ENCODE measurements at regions not wholly inside any gene's neighbourhood (a gene's known extent, or its start where the extent isn't known, plus 50 kb on each side); places are given as distances from the start of the nearest gene placed in this dataset.
A peak's percentile ranks its signal among the peaks of the same experiment; 100 is the strongest.

DNA sequence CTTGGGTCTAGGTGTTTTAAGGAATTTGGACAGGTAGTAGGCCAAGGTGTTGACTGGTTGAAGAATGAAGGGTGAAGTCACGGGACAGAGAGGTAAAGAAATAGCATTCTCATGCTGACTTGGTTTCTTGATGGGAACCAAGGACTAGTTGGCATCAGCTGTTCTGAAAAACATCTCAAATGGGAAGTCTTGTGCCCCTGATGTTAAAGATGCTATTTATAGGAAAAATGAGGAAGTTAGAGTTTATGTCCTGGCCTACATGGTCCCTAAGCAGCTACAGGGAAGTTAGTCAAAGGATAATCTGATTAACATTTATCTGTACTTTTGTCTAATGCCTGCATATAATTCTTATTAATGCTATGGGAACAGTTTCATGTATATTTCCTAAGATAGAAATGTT lies 262.4 kb downstream of the HHIPL2 start:
- DNase-seq (no peak), ATAC-seq (no peak)
- intact Hi-C loops (cut with micrococcal nuclease) = no loop called here
- Histone ChIP-seq H3K79me2 (ENCODE audit: low read length) (no peaks in the 10 kb centered on the region), H3K9me3 (ENCODE audit: low read length) (no peaks in the 10 kb centered on the region), H3K27ac (ENCODE audit: low read length) (no peak overlapping the region), H2AFZ (ENCODE audit: low read length) (no peak overlapping the region), H3F3A (ENCODE audit: low read length, unreplicated experiment) (no peaks in the 10 kb centered on the region), H3K4me3 (ENCODE audit: low read length) (no peak overlapping the region), H3K36me3 (ENCODE audit: low read depth, low read length) (no peaks in the 10 kb centered on the region), H3K4me2 (ENCODE audit: low read length) (no peak overlapping the region), H3K9ac (ENCODE audit: low read length) (no peak overlapping the region), H3K27me3 (ENCODE audit: low read length) (no peaks in the 10 kb centered on the region), H3K9me2 (replicated peaks; ENCODE audit: low read length) (no peaks in the 10 kb centered on the region), H4K20me1 (ENCODE audit: low read length) (no peaks in the 10 kb centered on the region), H3K4me1 (ENCODE audit: insufficient read depth, low read length) (peaks cover 28% of the 10 kb centered on the region)
- TF ChIP-seq CTCF (conservative IDR thresholded peaks at IDR 0.05; ENCODE audit: low read depth, low read length) (no peak), EZH2phosphoT487 (IDR thresholded peaks at IDR 0.05; ENCODE audit: borderline replicate concordance, low read length) (no peak), EZH2 (IDR thresholded peaks at IDR 0.05; ENCODE audit: low read length, unreplicated experiment) (no peak)
- CTCF ChIA-PET = no interaction called here
- POLR2A ChIA-PET (ENCODE audit: unreplicated experiment) = no interaction called here
- no TSS peak for BruUV-seq (replicated peaks)

GRCh38 chr1:222284466-222284865 lies 263.4 kb downstream of the HHIPL2 start:
- H3K9me3 ChIP-seq (ENCODE audit: low read length) = no peaks in the 10 kb centered on the region
- BruUV-seq (replicated peaks) = no TSS peak
- no peaks in the 10 kb centered on the region for H3K79me2 ChIP-seq (ENCODE audit: low read length)
- intact Hi-C loops (cut with micrococcal nuclease) = no loop called here
- H3K4me1 ChIP-seq (ENCODE audit: insufficient read depth, low read length) = peaks cover 28% of the 10 kb centered on the region
- no peaks in the 10 kb centered on the region for H3K27me3 ChIP-seq (ENCODE audit: low read length)
- no peaks in the 10 kb centered on the region for H3K9me2 ChIP-seq (replicated peaks; ENCODE audit: low read length)
- no peaks in the 10 kb centered on the region for H3F3A ChIP-seq (ENCODE audit: low read length, unreplicated experiment)
- ATAC-seq = no peak
- H3K9ac ChIP-seq (ENCODE audit: low read length) = no peak overlapping the region
- TF ChIP-seq CTCF (conservative IDR thresholded peaks at IDR 0.05; ENCODE audit: low read depth, low read length) (no peak), EZH2phosphoT487 (IDR thresholded peaks at IDR 0.05; ENCODE audit: borderline replicate concordance, low read length) (no peak), EZH2 (IDR thresholded peaks at IDR 0.05; ENCODE audit: low read length, unreplicated experiment) (no peak)
- no peak overlapping the region for H3K27ac ChIP-seq (ENCODE audit: low read length)
- H3K4me3 ChIP-seq (ENCODE audit: low read length) = no peak overlapping the region
- no peaks in the 10 kb centered on the region for H4K20me1 ChIP-seq (ENCODE audit: low read length)
- no peaks in the 10 kb centered on the region for H3K36me3 ChIP-seq (ENCODE audit: low read depth, low read length)
- no peak overlapping the region for H2AFZ ChIP-seq (ENCODE audit: low read length)
- no peak for DNase-seq
- POLR2A ChIA-PET (ENCODE audit: unreplicated experiment) = no interaction called here
- no peak overlapping the region for H3K4me2 ChIP-seq (ENCODE audit: low read length)
- CTCF ChIA-PET = interaction anchor here (0.7 kb wide), 1 partner anchor 117 kb away, joined by 3 read pairs; no protein-coding TSS in a partner anchor

DNA sequence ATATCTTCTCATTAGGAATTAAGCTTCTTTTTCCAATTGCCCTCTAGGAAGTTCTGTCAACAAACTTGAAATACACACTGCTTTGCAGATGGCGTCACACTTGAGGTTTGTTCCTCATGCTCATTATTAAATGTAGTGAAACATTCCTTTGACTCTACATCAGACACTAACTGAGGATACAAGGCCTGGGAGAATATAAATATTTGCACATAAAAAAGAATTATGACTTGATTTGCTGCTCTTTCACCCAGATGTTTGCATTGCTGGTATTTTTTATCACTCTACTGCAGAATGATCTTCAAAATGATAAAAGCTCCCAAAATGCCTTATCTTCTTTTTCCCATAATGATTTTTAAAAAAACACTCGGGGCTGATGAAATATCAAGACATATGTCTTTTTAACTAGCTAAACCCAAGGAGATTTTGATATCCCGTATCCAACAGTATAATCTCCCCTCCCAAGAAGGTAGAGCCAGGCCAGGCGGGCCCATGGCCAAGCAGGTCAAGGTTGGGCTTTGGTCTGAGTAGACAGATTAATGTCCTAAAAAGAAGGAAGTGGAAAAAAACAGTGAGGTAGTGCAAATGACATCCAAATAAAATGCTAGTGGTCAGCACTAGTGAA lies 264.6 kb downstream of the HHIPL2 start:
- H3K79me2 ChIP-seq (ENCODE audit: low read length) = no peaks in the 10 kb centered on the region
- peak overlapping the region; percentile 5 for H3K4me2 ChIP-seq (ENCODE audit: low read length)
- peak; percentile 65 for DNase-seq
- no peaks in the 10 kb centered on the region for H3K9me3 ChIP-seq (ENCODE audit: low read length)
- no peak overlapping the region for H2AFZ ChIP-seq (ENCODE audit: low read length)
- H3K4me3 ChIP-seq (ENCODE audit: low read length) = no peak overlapping the region
- H3K27me3 ChIP-seq (ENCODE audit: low read length) = peaks cover under 1% of the 10 kb centered on the region; the same call in 1 of the 2 replicates
- no peaks in the 10 kb centered on the region for H3K9me2 ChIP-seq (replicated peaks; ENCODE audit: low read length)
- H3K9ac ChIP-seq (ENCODE audit: low read length) = no peak overlapping the region
- peak; percentile 66 for ATAC-seq
- peaks cover 23% of the 10 kb centered on the region for H3K4me1 ChIP-seq (ENCODE audit: insufficient read depth, low read length)
- H3F3A ChIP-seq (ENCODE audit: low read length, unreplicated experiment) = no peaks in the 10 kb centered on the region
- ChIA-PET POLR2A (ENCODE audit: unreplicated experiment) (interaction anchor here (0.7 kb wide), 1 partner anchor 397 kb away, joined by 4 read pairs; no protein-coding TSS in a partner anchor), CTCF (interaction anchor here (0.5 kb wide), 1 partner anchor 1011 kb away, joined by 3 read pairs; no protein-coding TSS in a partner anchor)
- BruUV-seq (replicated peaks) = no TSS peak
- intact Hi-C loops (cut with micrococcal nuclease) = no loop called here
- TF ChIP-seq EZH2 (IDR thresholded peaks at IDR 0.05; ENCODE audit: low read length, unreplicated experiment) (no peak), CTCF (conservative IDR thresholded peaks at IDR 0.05; ENCODE audit: low read depth, low read length) (no peak), EZH2phosphoT487 (IDR thresholded peaks at IDR 0.05; ENCODE audit: borderline replicate concordance, low read length) (no peak)
- no peaks in the 10 kb centered on the region for H3K36me3 ChIP-seq (ENCODE audit: low read depth, low read length)
- peak overlapping the region; percentile 35 for H3K27ac ChIP-seq (ENCODE audit: low read length)
- H4K20me1 ChIP-seq (ENCODE audit: low read length) = no peaks in the 10 kb centered on the region

All from PC-3 (cell line).